Natural killer cell (primary cell): ENCODE measurements at regions not wholly inside any gene's neighbourhood (a gene's known extent, or its start where the extent isn't known, plus 50 kb on each side); places are given as distances from the start of the nearest gene placed in this dataset.

Source experiments
- ATAC-seq, 3 donors: fragments of 150-1000 bp in 2 of 3; fragments of 200-7000 bp in 1 of 3; cut with Tn5 transposase; 1 replicate in 1 of 3; 2 replicates in 2 of 3; pipeline ENCODE4 v1.10.0; 2021; ENCODE audit warnings: mild to moderate bottlenecking in 2 of 3, moderate library complexity in 2 of 3
- DNase-seq, 2 donors: peaks; one replicate each; pipeline versions ENCODE4 v3.0.0 to v3.0.0-alpha.2; 2013 to 2021; ENCODE audit warnings: mixed read lengths in 1 of 2
- H3K27ac ChIP-seq: one replicate; pipeline ENCODE4 v1.5.1; 2013; ENCODE audit warnings: mild to moderate bottlenecking, low read length
- H3K27me3 ChIP-seq: one replicate; pipeline ENCODE4 v1.6.1; 2013; ENCODE audit warnings: low read length; ENCODE audit not compliant: control insufficient read depth, insufficient read depth
- H3K36me3 ChIP-seq: one replicate; pipeline ENCODE4 v1.6.1; 2013; ENCODE audit warnings: low read length; ENCODE audit not compliant: control insufficient read depth, insufficient read depth
- H3K4me1 ChIP-seq: one replicate; pipeline ENCODE4 v1.6.1; 2013; ENCODE audit warnings: low read length; ENCODE audit not compliant: control insufficient read depth, insufficient read depth
- H3K4me3 ChIP-seq: one replicate; pipeline ENCODE4 v1.5.1; 2013; ENCODE audit warnings: low read length
- H3K9me3 ChIP-seq: one replicate; pipeline ENCODE4 v1.6.1; 2013; ENCODE audit warnings: low read length; ENCODE audit not compliant: control insufficient read depth, insufficient read depth
- H3K27ac Mint-ChIP-seq, 2 donors: one replicate each; pipeline ENCODE4 v1.8.0; 2022; ENCODE audit warnings: mild to moderate bottlenecking in 2 of 2, mixed read lengths in 2 of 2, moderate library complexity in 1 of 2
- H3K27me3 Mint-ChIP-seq, 2 donors: one replicate each; pipeline ENCODE4 v1.8.0; 2022; ENCODE audit warnings: low read depth in 2 of 2, mixed read lengths in 2 of 2
- H3K36me3 Mint-ChIP-seq: one replicate; pipeline ENCODE4 v1.8.0; 2022; ENCODE audit warnings: mixed read lengths
- H3K4me1 Mint-ChIP-seq, 2 donors: one replicate each; pipeline ENCODE4 v1.8.0; 2022; ENCODE audit warnings: mixed read lengths in 2 of 2
- H3K4me3 Mint-ChIP-seq: one replicate; pipeline ENCODE4 v1.8.0; 2022; ENCODE audit warnings: mild to moderate bottlenecking, moderate library complexity, mixed read lengths
- H3K9me3 Mint-ChIP-seq, 2 donors: one replicate each; pipeline ENCODE4 v1.8.0; 2022; ENCODE audit warnings: mixed read lengths in 2 of 2
- CTCF ChIP-seq: fragments of 200-600 bp; IDR thresholded peaks from one replicate; pipeline ENCODE4 v1.8.0; 2022; ENCODE audit warnings: antibody characterized with exemption
- WGBS: methylation state at CpG from one replicate; pipeline ENCODE4 v1.1.7; 2013; ENCODE audit warnings: missing lambda C conversion rate; ENCODE audit not compliant: insufficient coverage; 5-methylcytosine and 5-hydroxymethylcytosine counted together
- intact Hi-C: fragments of 100-400 bp; cut with micrococcal nuclease; formaldehyde crosslinking; loops from one replicate; pipeline ENCODE4 v1.14.2; 2022

DNA sequence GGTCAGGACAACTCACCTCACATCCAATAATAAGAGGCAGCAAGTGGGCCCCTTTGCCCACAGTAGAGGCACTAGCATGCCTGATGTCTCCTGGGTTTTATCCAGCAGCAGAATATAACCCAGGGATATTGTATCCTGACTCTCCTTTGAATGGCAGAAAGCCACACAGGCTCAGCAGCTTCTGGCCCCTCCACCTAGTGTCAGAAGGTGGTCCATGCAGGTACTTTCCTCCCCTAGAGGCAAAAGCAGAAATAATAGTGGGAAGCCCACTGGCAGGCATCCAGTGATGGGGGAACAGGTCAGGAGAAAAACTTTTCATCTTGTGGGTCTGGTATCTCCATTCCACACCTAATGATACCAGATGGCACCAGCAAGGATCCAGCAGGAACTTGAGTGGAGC is 75.5 kb upstream of the IRS4 start:
- DNase-seq (no peak), ATAC-seq (no peak)
- H3K4me3 ChIP-seq = no peak overlapping the region
- intact Hi-C loops = no loop called here
- H3K4me1 Mint-ChIP-seq = no peaks in the 10 kb centered on the region
- no peaks in the 10 kb centered on the region for H3K36me3 Mint-ChIP-seq
- H3K9me3 Mint-ChIP-seq = peaks cover 4 to 9% of the 10 kb centered on the region in 2 donors
- H3K4me1 ChIP-seq = no peaks in the 10 kb centered on the region
- no peaks in the 10 kb centered on the region for H3K9me3 ChIP-seq
- no peaks in the 10 kb centered on the region for H3K27me3 Mint-ChIP-seq
- no peak overlapping the region for H3K4me3 Mint-ChIP-seq
- no peaks in the 10 kb centered on the region for H3K36me3 ChIP-seq
- H3K27ac Mint-ChIP-seq = no peak overlapping the region
- H3K27ac ChIP-seq = no peak overlapping the region
- TF ChIP-seq CTCF = no peak
- H3K27me3 ChIP-seq = no peaks in the 10 kb centered on the region

DNA sequence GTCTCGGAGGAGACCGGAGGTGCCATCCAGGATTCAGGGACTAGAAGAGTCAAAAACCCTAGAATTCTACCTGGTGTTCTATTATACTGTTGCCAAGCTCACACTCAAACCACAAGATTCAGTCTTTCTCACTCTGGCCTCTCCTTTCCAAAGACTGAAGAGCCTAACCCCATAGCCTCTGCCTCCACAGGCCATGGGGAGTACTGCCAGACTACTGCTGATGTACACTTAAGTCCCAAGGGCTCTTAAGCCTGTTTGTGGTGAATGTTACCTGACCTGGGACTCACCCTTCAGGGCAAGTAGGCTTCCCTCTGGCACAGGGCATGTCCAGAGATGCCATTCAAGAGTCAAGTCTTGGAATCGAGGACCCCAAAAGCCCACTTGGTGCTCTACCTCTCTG is 58.9 kb upstream of the IRS4 start:
- no peaks in the 10 kb centered on the region for H3K36me3 ChIP-seq
- no peaks in the 10 kb centered on the region for H3K27me3 ChIP-seq
- H3K27me3 Mint-ChIP-seq = no peaks in the 10 kb centered on the region
- 54% methylated on average over 3 of the region's 3 CpGs for WGBS
- no peak overlapping the region for H3K27ac ChIP-seq
- no peak for DNase-seq
- intact Hi-C loops = no loop called here
- H3K4me3 ChIP-seq = no peak overlapping the region
- no peak overlapping the region for H3K4me3 Mint-ChIP-seq
- ATAC-seq = no peak
- TF ChIP-seq CTCF = no peak
- no peaks in the 10 kb centered on the region for H3K4me1 ChIP-seq
- H3K9me3 Mint-ChIP-seq = peaks cover 9 to 27% of the 10 kb centered on the region in 2 donors
- no peaks in the 10 kb centered on the region for H3K9me3 ChIP-seq
- H3K36me3 Mint-ChIP-seq = no peaks in the 10 kb centered on the region
- H3K4me1 Mint-ChIP-seq = no peaks in the 10 kb centered on the region
- H3K27ac Mint-ChIP-seq = no peak overlapping the region
